ENCODE measurements at regions not wholly inside any gene's neighbourhood (a gene's known extent, or its start where the extent isn't known, plus 50 kb on each side); places are given as distances from the start of the nearest gene placed in this dataset.

GRCh38 chr4:163077680-163078079 is 89.0 kb downstream of the NAF1 start:
- intact Hi-C loops (cut with DNase I) = no loop called here
- TF ChIP-seq POLR2AphosphoS5 (IDR thresholded peaks at IDR 0.05) (no peak), CTCF (IDR thresholded peaks at IDR 0.05) (no peak), EP300 (IDR thresholded peaks at IDR 0.05) (no peak)
- 27 to 65% methylated on average over 1 of the region's 1 CpG for WGBS, 2 donors
- Histone ChIP-seq H3K9me3 (no peaks in the 10 kb centered on the region), H3K27me3 (no peaks in the 10 kb centered on the region), H3K4me1 (no peaks in the 10 kb centered on the region), H3K36me3 (no peaks in the 10 kb centered on the region), H3K27ac (no peak overlapping the region), H3K4me3 (no peak overlapping the region)
- DNase-seq = no peak

- no peaks in the 10 kb centered on the region for H3K36me3 ChIP-seq
- H3K27me3 ChIP-seq = no peaks in the 10 kb centered on the region
- no peak for TF ChIP-seq POLR2A (IDR thresholded peaks at IDR 0.05)
- TF ChIP-seq POLR2AphosphoS5 (IDR thresholded peaks at IDR 0.05) = no peak
- no peak for TF ChIP-seq CTCF (IDR thresholded peaks at IDR 0.05)
- no peak for TF ChIP-seq EP300 (IDR thresholded peaks at IDR 0.05)
- no peak overlapping the region for H3K27ac ChIP-seq
- no peak overlapping the region for H3K4me3 ChIP-seq
- WGBS, 2 donors = 70 to 71% methylated on average over 4 of the region's 4 CpGs
- no peaks in the 10 kb centered on the region for H3K9me3 ChIP-seq
- intact Hi-C loops (cut with DNase I) = no loop called here
- DNase-seq = no peak
- peaks cover 0 to 12% (median 0%) of the 10 kb centered on the region in 4 donors for H3K4me1 ChIP-seq
Measured at GRCh38 chr4:163072222-163072621, 94.5 kb downstream of the NAF1 start.

- intact Hi-C loops (cut with DNase I) = no loop called here
- no peak overlapping the region for H3K27ac ChIP-seq
- DNase-seq = no peak
Measured at GRCh38 chr4:163071308-163071707, 95.4 kb downstream of the NAF1 start.

GRCh38 chr4:163070023-163070422 is 96.7 kb downstream of the NAF1 start:
- H3K27me3 ChIP-seq = no peaks in the 10 kb centered on the region
- peaks cover 0 to 12% (median 0%) of the 10 kb centered on the region in 4 donors for H3K4me1 ChIP-seq
- no peak overlapping the region for H3K4me3 ChIP-seq
- no peak for TF ChIP-seq EP300 (IDR thresholded peaks at IDR 0.05)
- TF ChIP-seq POLR2AphosphoS5 (IDR thresholded peaks at IDR 0.05) = no peak
- TF ChIP-seq POLR2A (IDR thresholded peaks at IDR 0.05) = no peak
- no peak for TF ChIP-seq CTCF (IDR thresholded peaks at IDR 0.05)
- H3K36me3 ChIP-seq = no peaks in the 10 kb centered on the region
- H3K27ac ChIP-seq = no peak overlapping the region
- WGBS, 2 donors = 56 to 74% methylated on average over 2 of the region's 2 CpGs
- DNase-seq = no peak
- intact Hi-C loops (cut with DNase I) = no loop called here
- H3K9me3 ChIP-seq = no peaks in the 10 kb centered on the region

More at GRCh38 chr4:163071308-163071707, 95.4 kb downstream of the NAF1 start:
- H3K4me3 ChIP-seq = no peak overlapping the region
- H3K9me3 ChIP-seq = no peaks in the 10 kb centered on the region
- H3K27me3 ChIP-seq = no peaks in the 10 kb centered on the region
- peaks cover 0 to 12% (median 0%) of the 10 kb centered on the region in 4 donors for H3K4me1 ChIP-seq
- no peak for TF ChIP-seq POLR2AphosphoS5 (IDR thresholded peaks at IDR 0.05)
- TF ChIP-seq POLR2A (IDR thresholded peaks at IDR 0.05) = no peak
- no peak for TF ChIP-seq EP300 (IDR thresholded peaks at IDR 0.05)
- no peak for TF ChIP-seq CTCF (IDR thresholded peaks at IDR 0.05)
- no peaks in the 10 kb centered on the region for H3K36me3 ChIP-seq

- no peak for DNase-seq
- intact Hi-C loops (cut with DNase I) = no loop called here
Measured at GRCh38 chr4:163063891-163064290, 102.8 kb downstream of the NAF1 start.

More at GRCh38 chr4:163063891-163064290, 102.8 kb downstream of the NAF1 start:
- Histone ChIP-seq H3K36me3 (no peaks in the 10 kb centered on the region), H3K9me3 (no peaks in the 10 kb centered on the region), H3K4me1 (no peaks in the 10 kb centered on the region), H3K27me3 (no peaks in the 10 kb centered on the region), H3K27ac (no peak overlapping the region), H3K4me3 (no peak overlapping the region)
- 79 to 90% methylated on average over 3 of the region's 3 CpGs for WGBS, 2 donors
- no peak for TF ChIP-seq CTCF (IDR thresholded peaks at IDR 0.05)
- no peak for TF ChIP-seq POLR2A (IDR thresholded peaks at IDR 0.05)
- TF ChIP-seq EP300 (IDR thresholded peaks at IDR 0.05) = no peak
- TF ChIP-seq POLR2AphosphoS5 (IDR thresholded peaks at IDR 0.05) = no peak
